Breast epithelium (tissue), 4 donors: ENCODE measurements at regions not wholly inside any gene's neighbourhood (a gene's known extent, or its start where the extent isn't known, plus 50 kb on each side); places are given as distances from the start of the nearest gene placed in this dataset.

ENCODE experiments used
- DNase-seq, 2 donors: peaks; one replicate each; pipeline ENCODE4 v3.0.0-alpha.2; 2019; ENCODE audit warnings: low spot score in 2 of 2
- H3K27ac ChIP-seq, 2 donors: fragments of 200-600 bp; sonication (generic) in 1 of 2; one replicate each; pipeline ENCODE4 v1.5.1; 2016 to 2019; ENCODE audit warnings: mild to moderate bottlenecking in 1 of 2
- H3K27me3 ChIP-seq, 2 donors: fragments of 200-600 bp; sonication (generic) in 1 of 2; one replicate each; pipeline versions ENCODE4 v1.5.1 to v1.6.0; 2017 to 2019; ENCODE audit warnings: control low read depth in 1 of 2, mild to moderate bottlenecking in 1 of 2
- H3K36me3 ChIP-seq: fragments of 200-600 bp; one replicate; pipeline ENCODE4 v1.5.1; 2019
- H3K4me1 ChIP-seq, 2 donors: fragments of 200-600 bp; sonication (generic); one replicate each; pipeline ENCODE4 v1.5.1; 2016 to 2019; ENCODE audit warnings: control low read depth in 1 of 2
- H3K4me3 ChIP-seq, 3 donors: fragments of 200-600 bp; sonication (generic); 1 replicate in 2 of 3; 2 replicates in 1 of 3; pipeline ENCODE4 v1.5.1; 2016 to 2019; ENCODE audit warnings: mild to moderate bottlenecking in 3 of 3, moderate library complexity in 2 of 3
- H3K9me3 ChIP-seq, 2 donors: fragments of 200-600 bp; sonication (generic) in 1 of 2; one replicate each; pipeline ENCODE4 v1.5.1; 2016 to 2019; ENCODE audit warnings: control low read depth in 1 of 2
- CTCF ChIP-seq, 3 donors: fragments of 450-650 bp; IDR thresholded peaks; one replicate each; pipeline ENCODE4 v1.5.1; 2016 to 2017; ENCODE audit warnings: antibody characterized with exemption in 3 of 3, mild to moderate bottlenecking in 3 of 3, moderate library complexity in 3 of 3
- POLR2A ChIP-seq: fragments of 450-650 bp; IDR thresholded peaks from one replicate; pipeline ENCODE4 v1.6.1; 2016; ENCODE audit warnings: antibody characterized with exemption, mild to moderate bottlenecking, moderate library complexity
- POLR2AphosphoS5 ChIP-seq, 3 donors: sonication (generic); formaldehyde crosslinking; IDR thresholded peaks; one replicate each; pipeline ENCODE4 v1.6.1; 2017; ENCODE audit warnings: antibody characterized with exemption in 3 of 3
- intact Hi-C: fragments of 100-400 bp; cut with DNase I; formaldehyde crosslinking; loops from one replicate; pipeline ENCODE4 v1.15.1; 2023; ENCODE audit warnings: low total_unique reads

GRCh38 chr20:59462249-59462648 is 142.1 kb upstream of the PHACTR3 start:
- Histone ChIP-seq H3K27me3 (peaks cover 0 to 4% of the 10 kb centered on the region in 2 donors), H3K4me3 (no peak overlapping the region), H3K36me3 (no peaks in the 10 kb centered on the region), H3K9me3 (peaks cover 0 to 5% of the 10 kb centered on the region in 2 donors), H3K27ac (no peak overlapping the region), H3K4me1 (no peaks in the 10 kb centered on the region)
- TF ChIP-seq CTCF (IDR thresholded peaks at IDR 0.05) (no peak), POLR2A (no peak), POLR2AphosphoS5 (IDR thresholded peaks at IDR 0.05) (no peak)
- intact Hi-C loops, result no loop called here
- no peak for DNase-seq

- no peaks in the 10 kb centered on the region for H3K27me3 ChIP-seq
- DNase-seq, result no peak
- peaks cover 0 to 5% of the 10 kb centered on the region in 2 donors for H3K9me3 ChIP-seq
- no peaks in the 10 kb centered on the region for H3K36me3 ChIP-seq
- no peaks in the 10 kb centered on the region for H3K4me1 ChIP-seq
- no peak overlapping the region for H3K4me3 ChIP-seq
- TF ChIP-seq CTCF (IDR thresholded peaks at IDR 0.05) (no peak), POLR2AphosphoS5 (IDR thresholded peaks at IDR 0.05) (no peak), POLR2A (no peak)
- intact Hi-C loops, result no loop called here
- no peak overlapping the region for H3K27ac ChIP-seq
Measured at GRCh38 chr20:59463541-59463940, 140.8 kb upstream of the PHACTR3 start.

- no peaks in the 10 kb centered on the region for H3K4me1 ChIP-seq
- no peak overlapping the region for H3K4me3 ChIP-seq
- no peak overlapping the region for H3K27ac ChIP-seq
- TF ChIP-seq POLR2AphosphoS5 (IDR thresholded peaks at IDR 0.05) (no peak), POLR2A (no peak), CTCF (IDR thresholded peaks at IDR 0.05) (no peak)
- DNase-seq, result no peak
- no peaks in the 10 kb centered on the region for H3K36me3 ChIP-seq
- intact Hi-C loops, result loop anchor here (5.0 kb wide), 1 partner anchor 601 kb away; no protein-coding TSS in a partner anchor
- no peaks in the 10 kb centered on the region for H3K27me3 ChIP-seq
- no peaks in the 10 kb centered on the region for H3K9me3 ChIP-seq
Measured at GRCh38 chr20:59466107-59466815, 138.1 kb upstream of the PHACTR3 start.

DNA sequence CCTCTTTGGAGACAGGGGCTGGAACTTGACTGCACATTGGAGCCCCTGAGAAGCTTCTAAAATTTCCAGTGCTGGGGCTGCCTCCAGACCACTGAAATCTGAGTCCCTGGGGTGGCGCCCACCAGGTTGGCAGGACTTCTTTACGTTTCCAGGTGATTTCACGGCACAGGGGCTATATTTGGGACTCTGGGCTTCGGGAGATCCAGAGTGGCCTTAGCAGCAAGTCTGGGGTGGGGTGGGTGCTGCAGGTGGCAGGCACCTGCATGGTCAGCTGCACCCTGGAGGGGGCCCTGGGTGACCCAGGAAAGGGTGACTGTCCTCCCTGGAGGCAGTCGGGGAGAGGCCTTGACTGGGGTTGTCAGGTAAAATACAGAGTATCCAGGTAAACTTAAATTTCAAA is 135.5 kb upstream of the PHACTR3 start:
- DNase-seq, result no peak
- H3K4me1 ChIP-seq, result no peaks in the 10 kb centered on the region
- H3K36me3 ChIP-seq, result no peaks in the 10 kb centered on the region
- intact Hi-C loops, result loop anchor here (5.0 kb wide), 1 partner anchor 598 kb away; no protein-coding TSS in a partner anchor
- no peak overlapping the region for H3K4me3 ChIP-seq
- H3K27ac ChIP-seq, result no peak overlapping the region
- no peaks in the 10 kb centered on the region for H3K9me3 ChIP-seq
- H3K27me3 ChIP-seq, result no peaks in the 10 kb centered on the region
- TF ChIP-seq CTCF (IDR thresholded peaks at IDR 0.05) (no peak), POLR2AphosphoS5 (IDR thresholded peaks at IDR 0.05) (no peak)
